GM23248 (cell line): ENCODE measurements at regions not wholly inside any gene's neighbourhood (a gene's known extent, or its start where the extent isn't known, plus 50 kb on each side); places are given as distances from the start of the nearest gene placed in this dataset.

Source experiments
- EZH2 ChIP-seq: fragments of 200-600 bp; sonication (generic); IDR thresholded peaks from 2 replicates; pipeline ENCODE4 v1.6.1; 2018; ENCODE audit warnings: antibody characterized with exemption, mild to moderate bottlenecking; ENCODE audit not compliant: insufficient read depth, poor library complexity, severe bottlenecking
- EZH2phosphoT487 ChIP-seq: fragments of 200-600 bp; sonication (generic); IDR thresholded peaks from 2 replicates; pipeline ENCODE4 v1.6.1; 2018; ENCODE audit warnings: antibody characterized with exemption, moderate library complexity, mild to moderate bottlenecking, low read depth; ENCODE audit not compliant: insufficient read depth

GRCh38 chr9:89999534-90000370 is 394.9 kb downstream of the GADD45G start:
- TF ChIP-seq EZH2 (no peak), EZH2phosphoT487 (no peak)
